ENCODE measurements at regions not wholly inside any gene's neighbourhood (a gene's known extent, or its start where the extent isn't known, plus 50 kb on each side); places are given as distances from the start of the nearest gene placed in this dataset.

GRCh38 chr2:166381-166780 is 97.5 kb downstream of the SH3YL1 start:
- H3K36me3 ChIP-seq (replicated peaks in 1 of 2; ENCODE audit: control insufficient read depth in 2 of 2, insufficient read depth in 2 of 2, low read length in 2 of 2): no peaks in the 10 kb centered on the region
- WGBS, 2 donors (ENCODE audit: extremely low coverage in 2 of 2, insufficient read length in 2 of 2, insufficient replicate concordance in 1 of 2): no CpG with 5 or more reads among the region's 10 CpGs
- H3K4ac ChIP-seq (ENCODE audit: low read length): no peak overlapping the region
- H3K14ac ChIP-seq (ENCODE audit: low read length): no peak overlapping the region
- H4K91ac ChIP-seq (ENCODE audit: low read depth, low read length, poor library complexity): no peak overlapping the region
- no peak overlapping the region for H4K8ac ChIP-seq (ENCODE audit: low read depth, low read length)
- H3K9me3 ChIP-seq (replicated peaks in 1 of 2; ENCODE audit: control insufficient read depth in 2 of 2, insufficient read depth in 1 of 2, low read depth in 1 of 2, low read length in 2 of 2): no peaks in the 10 kb centered on the region
- no peak overlapping the region for H3K27ac ChIP-seq (replicated peaks; ENCODE audit: low read length)
- no peak overlapping the region for H3K23ac ChIP-seq (ENCODE audit: low read depth, low read length, poor library complexity)
- H2AFZ ChIP-seq (ENCODE audit: low read length): no peak overlapping the region
- H2BK120ac ChIP-seq (ENCODE audit: low read depth, low read length): no peak overlapping the region
- H2BK15ac ChIP-seq (ENCODE audit: low read length): no peak overlapping the region
- peak overlapping the region in 1 of 2 donors; percentile 42 for H3K4me3 ChIP-seq (ENCODE audit: low read length in 2 of 2)
- H3K18ac ChIP-seq (ENCODE audit: low read length): no peak overlapping the region
- no peak for DNase-seq (ENCODE audit: low spot score)
- H2BK12ac ChIP-seq (ENCODE audit: low read length): no peak overlapping the region
- no peak overlapping the region for H3K9ac ChIP-seq (ENCODE audit: low read depth, low read length, poor library complexity)
- no peaks in the 10 kb centered on the region for H3K79me1 ChIP-seq (ENCODE audit: low read depth, low read length)
- no peak overlapping the region for H3K4me2 ChIP-seq (ENCODE audit: insufficient read depth, low read length, poor library complexity, severe bottlenecking)
- no peak overlapping the region for H2BK5ac ChIP-seq (ENCODE audit: low read length)
- no peak overlapping the region for H2AK5ac ChIP-seq (ENCODE audit: low read depth, low read length)
- H3K4me1 ChIP-seq (ENCODE audit: control insufficient read depth in 2 of 2, insufficient read depth in 1 of 2, low read depth in 1 of 2, low read length in 2 of 2): no peaks in the 10 kb centered on the region
- no peaks in the 10 kb centered on the region for H3K27me3 ChIP-seq (ENCODE audit: control insufficient read depth in 3 of 3, insufficient read depth in 3 of 3, low read depth in 1 of 3, low read length in 3 of 3)

- no peak overlapping the region for H3K23ac ChIP-seq (ENCODE audit: low read depth, low read length, poor library complexity)
- no peak for DNase-seq (ENCODE audit: low spot score)
- no peaks in the 10 kb centered on the region for H3K79me1 ChIP-seq (ENCODE audit: low read depth, low read length)
- no peak overlapping the region for H2BK120ac ChIP-seq (ENCODE audit: low read depth, low read length)
- no peak overlapping the region for H2AFZ ChIP-seq (ENCODE audit: low read length)
- no peak overlapping the region for H3K4me2 ChIP-seq (ENCODE audit: insufficient read depth, low read length, poor library complexity, severe bottlenecking)
- H4K91ac ChIP-seq (ENCODE audit: low read depth, low read length, poor library complexity): no peak overlapping the region
- no peak overlapping the region for H3K18ac ChIP-seq (ENCODE audit: low read length)
- no peak overlapping the region for H3K9ac ChIP-seq (ENCODE audit: low read depth, low read length, poor library complexity)
- H3K27me3 ChIP-seq (ENCODE audit: control insufficient read depth in 3 of 3, insufficient read depth in 3 of 3, low read depth in 1 of 3, low read length in 3 of 3): no peaks in the 10 kb centered on the region
- WGBS, 2 donors (ENCODE audit: extremely low coverage in 2 of 2, insufficient read length in 2 of 2, insufficient replicate concordance in 1 of 2): no CpG with 5 or more reads among the region's 1 CpG
- H2BK12ac ChIP-seq (ENCODE audit: low read length): no peak overlapping the region
- H2BK5ac ChIP-seq (ENCODE audit: low read length): no peak overlapping the region
- no peak overlapping the region for H4K8ac ChIP-seq (ENCODE audit: low read depth, low read length)
- H3K4me1 ChIP-seq (ENCODE audit: control insufficient read depth in 2 of 2, insufficient read depth in 1 of 2, low read depth in 1 of 2, low read length in 2 of 2): no peaks in the 10 kb centered on the region
- no peaks in the 10 kb centered on the region for H3K9me3 ChIP-seq (replicated peaks in 1 of 2; ENCODE audit: control insufficient read depth in 2 of 2, insufficient read depth in 1 of 2, low read depth in 1 of 2, low read length in 2 of 2)
- no peak overlapping the region for H3K4ac ChIP-seq (ENCODE audit: low read length)
- no peaks in the 10 kb centered on the region for H3K36me3 ChIP-seq (replicated peaks in 1 of 2; ENCODE audit: control insufficient read depth in 2 of 2, insufficient read depth in 2 of 2, low read length in 2 of 2)
- no peak overlapping the region for H3K27ac ChIP-seq (replicated peaks; ENCODE audit: low read length)
- H3K4me3 ChIP-seq (ENCODE audit: low read length in 2 of 2): no peak overlapping the region
- H2BK15ac ChIP-seq (ENCODE audit: low read length): no peak overlapping the region
- no peak overlapping the region for H2AK5ac ChIP-seq (ENCODE audit: low read depth, low read length)
- no peak overlapping the region for H3K14ac ChIP-seq (ENCODE audit: low read length)
Measured at GRCh38 chr2:165530-165929, 98.3 kb downstream of the SH3YL1 start.

GRCh38 chr2:162473-163382 is 101.1 kb downstream of the SH3YL1 start:
- WGBS, 2 donors (ENCODE audit: extremely low coverage in 2 of 2, insufficient read length in 2 of 2, insufficient replicate concordance in 1 of 2): no CpG with 5 or more reads among the region's 13 CpGs
- no peak for DNase-seq (ENCODE audit: low spot score)
- H3K4me2 ChIP-seq (ENCODE audit: insufficient read depth, low read length, poor library complexity, severe bottlenecking): no peak overlapping the region

GRCh38 chr2:161729-162128 is 102.1 kb downstream of the SH3YL1 start:
- WGBS, 2 donors (ENCODE audit: extremely low coverage in 2 of 2, insufficient read length in 2 of 2, insufficient replicate concordance in 1 of 2): no CpG with 5 or more reads among the region's 7 CpGs
- Histone ChIP-seq H3K36me3 (replicated peaks in 1 of 2; ENCODE audit: control insufficient read depth in 2 of 2, insufficient read depth in 2 of 2, low read length in 2 of 2) (no peaks in the 10 kb centered on the region), H3K79me1 (ENCODE audit: low read depth, low read length) (no peaks in the 10 kb centered on the region), H2BK120ac (ENCODE audit: low read depth, low read length) (no peak overlapping the region), H3K9ac (ENCODE audit: low read depth, low read length, poor library complexity) (no peak overlapping the region), H3K23ac (ENCODE audit: low read depth, low read length, poor library complexity) (no peak overlapping the region), H3K4me3 (ENCODE audit: low read length in 2 of 2) (no peak overlapping the region), H3K4me1 (ENCODE audit: control insufficient read depth in 2 of 2, insufficient read depth in 1 of 2, low read depth in 1 of 2, low read length in 2 of 2) (no peaks in the 10 kb centered on the region), H2AK5ac (ENCODE audit: low read depth, low read length) (no peak overlapping the region), H4K91ac (ENCODE audit: low read depth, low read length, poor library complexity) (no peak overlapping the region), H3K4me2 (ENCODE audit: insufficient read depth, low read length, poor library complexity, severe bottlenecking) (no peak overlapping the region), H3K27me3 (ENCODE audit: control insufficient read depth in 3 of 3, insufficient read depth in 3 of 3, low read depth in 1 of 3, low read length in 3 of 3) (no peaks in the 10 kb centered on the region), H3K18ac (ENCODE audit: low read length) (no peak overlapping the region), H4K8ac (ENCODE audit: low read depth, low read length) (no peak overlapping the region), H2AFZ (ENCODE audit: low read length) (no peak overlapping the region), H3K9me3 (replicated peaks in 1 of 2; ENCODE audit: control insufficient read depth in 2 of 2, insufficient read depth in 1 of 2, low read depth in 1 of 2, low read length in 2 of 2) (no peaks in the 10 kb centered on the region), H3K27ac (replicated peaks; ENCODE audit: low read length) (no peak overlapping the region), H2BK5ac (ENCODE audit: low read length) (no peak overlapping the region), H3K4ac (ENCODE audit: low read length) (no peak overlapping the region), H2BK15ac (ENCODE audit: low read length) (no peak overlapping the region), H2BK12ac (ENCODE audit: low read length) (no peak overlapping the region), H3K14ac (ENCODE audit: low read length) (no peak overlapping the region)
- no peak for DNase-seq (ENCODE audit: low spot score)

More at GRCh38 chr2:162473-163382, 101.1 kb downstream of the SH3YL1 start:
- Histone ChIP-seq H2BK120ac (ENCODE audit: low read depth, low read length) (peak overlapping the region; percentile 49), H3K4me3 (ENCODE audit: low read length in 2 of 2) (no peak overlapping the region), H3K9me3 (replicated peaks in 1 of 2; ENCODE audit: control insufficient read depth in 2 of 2, insufficient read depth in 1 of 2, low read depth in 1 of 2, low read length in 2 of 2) (no peaks in the 10 kb centered on the region), H2BK15ac (ENCODE audit: low read length) (peak overlapping the region; percentile 19), H2BK5ac (ENCODE audit: low read length) (no peak overlapping the region), H3K27me3 (ENCODE audit: control insufficient read depth in 3 of 3, insufficient read depth in 3 of 3, low read depth in 1 of 3, low read length in 3 of 3) (no peaks in the 10 kb centered on the region), H3K36me3 (replicated peaks in 1 of 2; ENCODE audit: control insufficient read depth in 2 of 2, insufficient read depth in 2 of 2, low read length in 2 of 2) (no peaks in the 10 kb centered on the region), H2AK5ac (ENCODE audit: low read depth, low read length) (no peak overlapping the region), H3K14ac (ENCODE audit: low read length) (peak overlapping the region; percentile 86), H3K4me1 (ENCODE audit: control insufficient read depth in 2 of 2, insufficient read depth in 1 of 2, low read depth in 1 of 2, low read length in 2 of 2) (no peaks in the 10 kb centered on the region), H3K79me1 (ENCODE audit: low read depth, low read length) (no peaks in the 10 kb centered on the region), H4K8ac (ENCODE audit: low read depth, low read length) (no peak overlapping the region), H2BK12ac (ENCODE audit: low read length) (no peak overlapping the region), H3K4ac (ENCODE audit: low read length) (no peak overlapping the region), H3K27ac (replicated peaks; ENCODE audit: low read length) (no peak overlapping the region), H3K23ac (ENCODE audit: low read depth, low read length, poor library complexity) (no peak overlapping the region), H2AFZ (ENCODE audit: low read length) (peak overlapping the region; percentile 61), H4K91ac (ENCODE audit: low read depth, low read length, poor library complexity) (no peak overlapping the region), H3K9ac (ENCODE audit: low read depth, low read length, poor library complexity) (no peak overlapping the region), H3K18ac (ENCODE audit: low read length) (no peak overlapping the region)

Data from neuronal stem cell (in vitro differentiated cells).